ENCODE measurements at regions not wholly inside any gene's neighbourhood (a gene's known extent, or its start where the extent isn't known, plus 50 kb on each side); places are given as distances from the start of the nearest gene placed in this dataset.

DNA sequence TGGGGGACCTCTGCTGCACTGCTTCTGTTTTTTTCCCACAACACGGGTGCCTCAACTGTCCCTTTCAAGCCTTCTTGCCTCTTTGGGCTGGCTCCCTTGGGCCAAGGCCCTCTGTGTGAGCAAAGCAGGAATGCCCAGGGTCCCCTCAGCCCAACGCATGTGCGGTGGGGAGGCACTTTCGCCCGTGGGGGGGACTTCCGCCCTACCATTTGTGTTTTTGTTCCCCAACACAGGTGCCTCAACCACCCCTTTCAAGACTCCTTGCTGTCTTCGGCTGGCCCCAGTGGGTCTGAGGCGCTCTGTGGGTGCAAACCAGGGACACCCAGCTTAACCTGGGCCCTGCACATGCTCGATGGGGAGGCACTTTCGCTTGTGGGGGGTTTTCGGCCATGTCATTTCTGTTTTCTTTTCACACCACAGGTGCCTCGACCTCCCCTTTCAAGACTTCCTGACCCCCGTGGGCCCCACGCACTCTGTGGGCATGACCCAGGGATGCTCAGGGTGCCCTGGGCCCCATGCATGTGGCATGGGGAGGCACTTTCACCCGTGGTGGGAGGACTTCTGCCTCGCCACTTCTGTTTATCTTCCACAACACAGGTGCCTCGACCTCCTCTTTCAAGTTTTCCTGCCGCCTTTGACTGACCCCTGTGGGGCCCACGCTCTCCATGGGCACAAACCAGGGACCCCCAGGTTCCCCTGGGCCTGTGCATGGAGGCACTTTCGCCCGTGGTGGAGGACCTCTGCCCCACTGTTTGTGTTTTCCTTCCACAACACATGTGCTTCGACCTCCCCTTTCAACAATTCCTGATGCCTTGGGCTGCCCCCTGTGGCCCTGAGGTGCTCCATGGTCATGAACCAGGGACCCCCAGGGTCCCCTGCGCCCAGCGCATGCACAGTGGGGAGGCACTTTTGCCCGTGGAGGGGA, 365.7 kb downstream of the ALG10 start:
- H3K9ac ChIP-seq (ENCODE audit: low read depth in 1 of 2, low read length in 2 of 2) = no peak overlapping the region
- H3K4me1 ChIP-seq (ENCODE audit: control insufficient read depth in 4 of 4, insufficient read depth in 4 of 4, low read length in 3 of 4) = no peaks in the 10 kb centered on the region
- peaks cover 0 to 12% (median 6%) of the 10 kb centered on the region in 4 donors for H3K9me3 ChIP-seq (ENCODE audit: control insufficient read depth in 4 of 4, low read length in 3 of 4)
- no peak overlapping the region for H3K27ac ChIP-seq (ENCODE audit: low read depth in 1 of 2, low read length in 2 of 2)
- 72% methylated on average over 25 of the region's 25 CpGs for WGBS
- no peaks in the 10 kb centered on the region for H3K36me3 ChIP-seq (ENCODE audit: control insufficient read depth in 4 of 4, insufficient read depth in 3 of 4, low read depth in 1 of 4, low read length in 3 of 4)
- TF ChIP-seq RXRA (IDR thresholded peaks at IDR 0.05) = no peak
- no peak for TF ChIP-seq MAX (IDR thresholded peaks at IDR 0.05)
- no peak for TF ChIP-seq RAD21 (IDR thresholded peaks at IDR 0.05)
- TF ChIP-seq TAF1 (conservative IDR thresholded peaks at IDR 0.05) = no peak
- TF ChIP-seq NR2F2 (IDR thresholded peaks at IDR 0.05) = no peak
- TF ChIP-seq FOXA2 (IDR thresholded peaks at IDR 0.05) = no peak
- TF ChIP-seq JUND (IDR thresholded peaks at IDR 0.05) = no peak
- no peak for TF ChIP-seq HNF4A (conservative IDR thresholded peaks at IDR 0.05)
- TF ChIP-seq EGR1 (IDR thresholded peaks at IDR 0.05; ENCODE audit: low read depth in 2 of 2) = no peak
- TF ChIP-seq, protein P1, sequence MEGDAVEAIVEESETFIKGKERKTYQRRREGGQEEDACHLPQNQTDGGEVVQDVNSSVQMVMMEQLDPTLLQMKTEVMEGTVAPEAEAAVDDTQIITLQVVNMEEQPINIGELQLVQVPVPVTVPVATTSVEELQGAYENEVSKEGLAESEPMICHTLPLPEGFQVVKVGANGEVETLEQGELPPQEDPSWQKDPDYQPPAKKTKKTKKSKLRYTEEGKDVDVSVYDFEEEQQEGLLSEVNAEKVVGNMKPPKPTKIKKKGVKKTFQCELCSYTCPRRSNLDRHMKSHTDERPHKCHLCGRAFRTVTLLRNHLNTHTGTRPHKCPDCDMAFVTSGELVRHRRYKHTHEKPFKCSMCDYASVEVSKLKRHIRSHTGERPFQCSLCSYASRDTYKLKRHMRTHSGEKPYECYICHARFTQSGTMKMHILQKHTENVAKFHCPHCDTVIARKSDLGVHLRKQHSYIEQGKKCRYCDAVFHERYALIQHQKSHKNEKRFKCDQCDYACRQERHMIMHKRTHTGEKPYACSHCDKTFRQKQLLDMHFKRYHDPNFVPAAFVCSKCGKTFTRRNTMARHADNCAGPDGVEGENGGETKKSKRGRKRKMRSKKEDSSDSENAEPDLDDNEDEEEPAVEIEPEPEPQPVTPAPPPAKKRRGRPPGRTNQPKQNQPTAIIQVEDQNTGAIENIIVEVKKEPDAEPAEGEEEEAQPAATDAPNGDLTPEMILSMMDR (IDR thresholded peaks at IDR 0.05; ENCODE audit: low read depth, low read length, missing input control) = no peak
- no peak for TF ChIP-seq REST (IDR thresholded peaks at IDR 0.05)
- TF ChIP-seq FOXA1 (IDR thresholded peaks at IDR 0.05) = no peak
- no peak for TF ChIP-seq YY1 (IDR thresholded peaks at IDR 0.05)
- TF ChIP-seq ZBTB33 (IDR thresholded peaks at IDR 0.05) = no peak
- no peak for TF ChIP-seq HNF4G (IDR thresholded peaks at IDR 0.05)
- no peak for TF ChIP-seq SP1 (IDR thresholded peaks at IDR 0.05)
- TF ChIP-seq GABPA (IDR thresholded peaks at IDR 0.05 in 1 of 2, conservative IDR thresholded peaks at IDR 0.05 in 1 of 2) = no peak
- TF ChIP-seq ATF3 (IDR thresholded peaks at IDR 0.05) = no peak
- no peak overlapping the region for H3K4me3 ChIP-seq (ENCODE audit: low read depth in 1 of 3, low read length in 3 of 3)
- no peaks in the 10 kb centered on the region for H3K27me3 ChIP-seq (ENCODE audit: control insufficient read depth in 4 of 4, insufficient read depth in 4 of 4, low read length in 3 of 4)
- DNase-seq (ENCODE audit: low spot score) = no peak
